ENCODE measurements at regions not wholly inside any gene's neighbourhood (a gene's known extent, or its start where the extent isn't known, plus 50 kb on each side); places are given as distances from the start of the nearest gene placed in this dataset.

GRCh38 chr11:82305123-82305522 is 428.5 kb downstream of the FAM181B start:
- DNase-seq (no peak), ATAC-seq (ENCODE audit: low read depth) (no peak)
- no peak overlapping the region for H2BK15ac ChIP-seq (ENCODE audit: low read depth, low read length)
- no peak overlapping the region for H3K4me3 ChIP-seq (ENCODE audit: insufficient read depth, low read depth, low read length)
- no peak overlapping the region for H3K23ac ChIP-seq (ENCODE audit: low read depth, low read length)
- CTCF ChIA-PET, result no interaction called here
- no peak overlapping the region for H2AK5ac ChIP-seq (ENCODE audit: low read depth, low read length)
- H2BK5ac ChIP-seq (ENCODE audit: low read depth, low read length, poor library complexity, severe bottlenecking), result no peak overlapping the region
- BruUV-seq (replicated peaks), result no TSS peak
- H2AFZ ChIP-seq (replicated peaks; ENCODE audit: low read length, poor library complexity), result no peak overlapping the region
- H4K5ac ChIP-seq (ENCODE audit: low read depth, low read length), result no peak overlapping the region
- no peak overlapping the region for H2BK120ac ChIP-seq (ENCODE audit: low read depth, low read length)
- no peaks in the 10 kb centered on the region for H4K20me1 ChIP-seq (ENCODE audit: insufficient read depth, low read length)
- intact Hi-C loops (cut with micrococcal nuclease) (no loop called here), in situ Hi-C loops (cut with MboI; ENCODE audit: low sequenced_read_pairs) (no loop called here), dilution Hi-C loops (cut with HindIII; ENCODE audit: low sequenced_read_pairs, unreplicated experiment) (no loop called here)
- no peaks in the 10 kb centered on the region for H3K9me1 ChIP-seq (ENCODE audit: insufficient read depth, low read length)
- TF ChIP-seq ELK1 (IDR thresholded peaks at IDR 0.05; ENCODE audit: borderline replicate concordance, low read depth, low read length), result no peak
- no peak for TF ChIP-seq POLR2A (IDR thresholded peaks at IDR 0.05; ENCODE audit: low read depth, low read length)
- TF ChIP-seq RFX5 (IDR thresholded peaks at IDR 0.05; ENCODE audit: low read depth, low read length), result no peak
- TF ChIP-seq NFE2L2 (IDR thresholded peaks at IDR 0.05; ENCODE audit: low read depth, low read length), result no peak
- no peak for TF ChIP-seq USF2 (IDR thresholded peaks at IDR 0.05; ENCODE audit: low read depth, low read length)
- TF ChIP-seq FOS (IDR thresholded peaks at IDR 0.05; ENCODE audit: low read depth, low read length), result no peak
- no peak overlapping the region for H3K9ac ChIP-seq (ENCODE audit: low read depth, low read length)
- no peaks in the 10 kb centered on the region for H3K79me1 ChIP-seq (ENCODE audit: low read depth in 1 of 2, low read length in 2 of 2)
- no peak overlapping the region for H3K56ac ChIP-seq (ENCODE audit: extremely low read depth, insufficient read depth, low read length)
- H3K4me1 ChIP-seq (ENCODE audit: control insufficient read depth, insufficient read depth, low read length), result no peaks in the 10 kb centered on the region
- H4K91ac ChIP-seq (ENCODE audit: insufficient read depth, low read depth, low read length), result no peak overlapping the region
- POLR2A ChIA-PET (ENCODE audit: unreplicated experiment), result no interaction called here
- H3K27ac ChIP-seq (ENCODE audit: insufficient read depth, low read length), result no peak overlapping the region
- no peak overlapping the region for H2AK9ac ChIP-seq (replicated peaks; ENCODE audit: low read depth, low read length, poor library complexity)
- peaks cover 4% of the 10 kb centered on the region for H3K9me3 ChIP-seq (ENCODE audit: control insufficient read depth, insufficient read depth, low read length)
- H3K4me2 ChIP-seq (ENCODE audit: low read depth, low read length), result no peak overlapping the region
- H3K18ac ChIP-seq (ENCODE audit: low read depth, low read length), result no peak overlapping the region
- H3K4ac ChIP-seq (ENCODE audit: low read depth, low read length), result no peak overlapping the region
- H3K14ac ChIP-seq (replicated peaks; ENCODE audit: low read depth, low read length), result no peak overlapping the region
- H3K27me3 ChIP-seq (ENCODE audit: control insufficient read depth, insufficient read depth, low read length), result no peaks in the 10 kb centered on the region
- H4K8ac ChIP-seq (ENCODE audit: low read depth in 2 of 2, low read length in 2 of 2), result no peak overlapping the region
- H2BK20ac ChIP-seq (ENCODE audit: low read depth, low read length), result no peak overlapping the region
- H3K36me3 ChIP-seq (ENCODE audit: control insufficient read depth, insufficient read depth, low read length), result no peaks in the 10 kb centered on the region
- no CpG with 5 or more reads among the region's 1 CpG for WGBS, 2 experiments (ENCODE audit: extremely low coverage in 2 of 2, insufficient read length in 1 of 2)
